ENCODE measurements at regions not wholly inside any gene's neighbourhood (a gene's known extent, or its start where the extent isn't known, plus 50 kb on each side); places are given as distances from the start of the nearest gene placed in this dataset.

DNA sequence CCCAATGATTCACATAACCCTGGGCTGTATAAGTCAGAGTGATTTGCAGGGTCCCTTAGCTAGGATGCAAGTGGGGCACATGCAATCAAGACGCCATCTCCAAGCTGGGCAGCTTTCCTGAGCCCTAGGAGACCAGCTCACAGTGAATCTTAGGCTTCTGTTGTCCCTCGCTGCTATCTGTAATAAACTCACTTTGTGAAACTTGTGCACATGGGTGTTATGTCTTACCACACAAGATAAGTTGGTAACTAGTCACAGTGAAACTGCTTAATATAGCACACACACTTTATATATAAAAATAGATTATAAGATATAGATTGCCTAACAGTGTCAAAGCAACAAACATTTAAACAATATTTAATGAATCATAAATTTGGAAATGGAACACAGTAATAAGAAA, 658.5 kb downstream of the SLCO4C1 start:
- in situ Hi-C loops (cut with MboI), result no loop called here
- POLR2A ChIA-PET, result no interaction called here
- CTCF ChIA-PET (ENCODE audit: low intra/inter-chr PET ratio), result no interaction called here

More for the DNA sequence above, 658.5 kb downstream of the SLCO4C1 start:
- no peak for DNase-seq (ENCODE audit: extremely low read depth in 1 of 4, low spot score in 3 of 4)
- BruUV-seq (replicated peaks), result no TSS peak
- TF ChIP-seq ZFP36 (IDR thresholded peaks at IDR 0.05; ENCODE audit: low read depth, low read length, partially characterized antibody) (no peak), MAZ (CRISPR knock-in tag; conservative IDR thresholded peaks at IDR 0.05 in 1 of 2, IDR thresholded peaks at IDR 0.05 in 1 of 2) (no peak), SRSF7 (optimal IDR thresholded peaks at IDR 0.05; ENCODE audit: low read depth, low read length) (no peak), FOXA1 (IDR thresholded peaks at IDR 0.05; ENCODE audit: borderline replicate concordance) (no peak), ZKSCAN3 (CRISPR knock-in tag; IDR thresholded peaks at IDR 0.05) (no peak), NRF1 (conservative IDR thresholded peaks at IDR 0.05 in 1 of 2, IDR thresholded peaks at IDR 0.05 in 1 of 2) (no peak), KLF16 (IDR thresholded peaks at IDR 0.05) (no peak)
- TF ChIP-seq, protein P1, sequence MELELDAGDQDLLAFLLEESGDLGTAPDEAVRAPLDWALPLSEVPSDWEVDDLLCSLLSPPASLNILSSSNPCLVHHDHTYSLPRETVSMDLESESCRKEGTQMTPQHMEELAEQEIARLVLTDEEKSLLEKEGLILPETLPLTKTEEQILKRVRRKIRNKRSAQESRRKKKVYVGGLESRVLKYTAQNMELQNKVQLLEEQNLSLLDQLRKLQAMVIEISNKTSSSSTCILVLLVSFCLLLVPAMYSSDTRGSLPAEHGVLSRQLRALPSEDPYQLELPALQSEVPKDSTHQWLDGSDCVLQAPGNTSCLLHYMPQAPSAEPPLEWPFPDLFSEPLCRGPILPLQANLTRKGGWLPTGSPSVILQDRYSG (tag; conservative IDR thresholded peaks at IDR 0.05; ENCODE audit: low read depth), result no peak
- TF ChIP-seq, protein P2, sequence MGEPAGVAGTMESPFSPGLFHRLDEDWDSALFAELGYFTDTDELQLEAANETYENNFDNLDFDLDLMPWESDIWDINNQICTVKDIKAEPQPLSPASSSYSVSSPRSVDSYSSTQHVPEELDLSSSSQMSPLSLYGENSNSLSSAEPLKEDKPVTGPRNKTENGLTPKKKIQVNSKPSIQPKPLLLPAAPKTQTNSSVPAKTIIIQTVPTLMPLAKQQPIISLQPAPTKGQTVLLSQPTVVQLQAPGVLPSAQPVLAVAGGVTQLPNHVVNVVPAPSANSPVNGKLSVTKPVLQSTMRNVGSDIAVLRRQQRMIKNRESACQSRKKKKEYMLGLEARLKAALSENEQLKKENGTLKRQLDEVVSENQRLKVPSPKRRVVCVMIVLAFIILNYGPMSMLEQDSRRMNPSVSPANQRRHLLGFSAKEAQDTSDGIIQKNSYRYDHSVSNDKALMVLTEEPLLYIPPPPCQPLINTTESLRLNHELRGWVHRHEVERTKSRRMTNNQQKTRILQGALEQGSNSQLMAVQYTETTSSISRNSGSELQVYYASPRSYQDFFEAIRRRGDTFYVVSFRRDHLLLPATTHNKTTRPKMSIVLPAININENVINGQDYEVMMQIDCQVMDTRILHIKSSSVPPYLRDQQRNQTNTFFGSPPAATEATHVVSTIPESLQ (CRISPR knock-in tag; IDR thresholded peaks at IDR 0.05), result no peak
- TF ChIP-seq, protein P3, sequence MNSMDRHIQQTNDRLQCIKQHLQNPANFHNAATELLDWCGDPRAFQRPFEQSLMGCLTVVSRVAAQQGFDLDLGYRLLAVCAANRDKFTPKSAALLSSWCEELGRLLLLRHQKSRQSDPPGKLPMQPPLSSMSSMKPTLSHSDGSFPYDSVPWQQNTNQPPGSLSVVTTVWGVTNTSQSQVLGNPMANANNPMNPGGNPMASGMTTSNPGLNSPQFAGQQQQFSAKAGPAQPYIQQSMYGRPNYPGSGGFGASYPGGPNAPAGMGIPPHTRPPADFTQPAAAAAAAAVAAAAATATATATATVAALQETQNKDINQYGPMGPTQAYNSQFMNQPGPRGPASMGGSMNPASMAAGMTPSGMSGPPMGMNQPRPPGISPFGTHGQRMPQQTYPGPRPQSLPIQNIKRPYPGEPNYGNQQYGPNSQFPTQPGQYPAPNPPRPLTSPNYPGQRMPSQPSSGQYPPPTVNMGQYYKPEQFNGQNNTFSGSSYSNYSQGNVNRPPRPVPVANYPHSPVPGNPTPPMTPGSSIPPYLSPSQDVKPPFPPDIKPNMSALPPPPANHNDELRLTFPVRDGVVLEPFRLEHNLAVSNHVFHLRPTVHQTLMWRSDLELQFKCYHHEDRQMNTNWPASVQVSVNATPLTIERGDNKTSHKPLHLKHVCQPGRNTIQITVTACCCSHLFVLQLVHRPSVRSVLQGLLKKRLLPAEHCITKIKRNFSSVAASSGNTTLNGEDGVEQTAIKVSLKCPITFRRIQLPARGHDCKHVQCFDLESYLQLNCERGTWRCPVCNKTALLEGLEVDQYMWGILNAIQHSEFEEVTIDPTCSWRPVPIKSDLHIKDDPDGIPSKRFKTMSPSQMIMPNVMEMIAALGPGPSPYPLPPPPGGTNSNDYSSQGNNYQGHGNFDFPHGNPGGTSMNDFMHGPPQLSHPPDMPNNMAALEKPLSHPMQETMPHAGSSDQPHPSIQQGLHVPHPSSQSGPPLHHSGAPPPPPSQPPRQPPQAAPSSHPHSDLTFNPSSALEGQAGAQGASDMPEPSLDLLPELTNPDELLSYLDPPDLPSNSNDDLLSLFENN (IDR thresholded peaks at IDR 0.05; ENCODE audit: low read depth in 2 of 2, low read length in 2 of 2), result no peak
- TF ChIP-seq, protein P4, sequence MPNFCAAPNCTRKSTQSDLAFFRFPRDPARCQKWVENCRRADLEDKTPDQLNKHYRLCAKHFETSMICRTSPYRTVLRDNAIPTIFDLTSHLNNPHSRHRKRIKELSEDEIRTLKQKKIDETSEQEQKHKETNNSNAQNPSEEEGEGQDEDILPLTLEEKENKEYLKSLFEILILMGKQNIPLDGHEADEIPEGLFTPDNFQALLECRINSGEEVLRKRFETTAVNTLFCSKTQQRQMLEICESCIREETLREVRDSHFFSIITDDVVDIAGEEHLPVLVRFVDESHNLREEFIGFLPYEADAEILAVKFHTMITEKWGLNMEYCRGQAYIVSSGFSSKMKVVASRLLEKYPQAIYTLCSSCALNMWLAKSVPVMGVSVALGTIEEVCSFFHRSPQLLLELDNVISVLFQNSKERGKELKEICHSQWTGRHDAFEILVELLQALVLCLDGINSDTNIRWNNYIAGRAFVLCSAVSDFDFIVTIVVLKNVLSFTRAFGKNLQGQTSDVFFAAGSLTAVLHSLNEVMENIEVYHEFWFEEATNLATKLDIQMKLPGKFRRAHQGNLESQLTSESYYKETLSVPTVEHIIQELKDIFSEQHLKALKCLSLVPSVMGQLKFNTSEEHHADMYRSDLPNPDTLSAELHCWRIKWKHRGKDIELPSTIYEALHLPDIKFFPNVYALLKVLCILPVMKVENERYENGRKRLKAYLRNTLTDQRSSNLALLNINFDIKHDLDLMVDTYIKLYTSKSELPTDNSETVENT (CRISPR knock-in tag; IDR thresholded peaks at IDR 0.05), result no peak
- no peak for FAIRE-seq
- Histone ChIP-seq H3K27me3 (ENCODE audit: control insufficient read depth in 2 of 2, insufficient read depth in 2 of 2, low read length in 2 of 2) (no peaks in the 10 kb centered on the region), H3K9me3 (replicated peaks; ENCODE audit: control insufficient read depth, insufficient read depth, low read depth, low read length) (no peaks in the 10 kb centered on the region; the same call in none of the 2 replicates), H3K4me3 (no peak overlapping the region), H4K20me1 (replicated peaks; ENCODE audit: control insufficient read depth, insufficient read depth, low read length) (no peaks in the 10 kb centered on the region), H3K36me3 (ENCODE audit: control insufficient read depth, insufficient read depth, low read length) (no peaks in the 10 kb centered on the region), H3K79me2 (ENCODE audit: control insufficient read depth, insufficient read depth, low read length) (no peaks in the 10 kb centered on the region), H3K4me1 (replicated peaks in 1 of 2; ENCODE audit: control insufficient read depth in 2 of 2, insufficient read depth in 2 of 2, low read length in 2 of 2) (no peaks in the 10 kb centered on the region), H2AFZ (ENCODE audit: low read depth, low read length) (no peak overlapping the region), H3K9me1 (ENCODE audit: control insufficient read depth, insufficient read depth, low read length) (no peaks in the 10 kb centered on the region), H3K4me2 (ENCODE audit: insufficient read depth, low read length) (no peak overlapping the region), H3K27ac (ENCODE audit: extremely low read depth, low read depth, low read length) (no peak overlapping the region), H3K9ac (ENCODE audit: insufficient read depth in 1 of 2, low read depth in 2 of 2, low read length in 2 of 2) (no peak overlapping the region)
- ATAC-seq, result no peak
- 0% methylated on average over 2 of the region's 2 CpGs for WGBS (ENCODE audit: insufficient coverage, low coverage, missing lambda C conversion rate)
- intact Hi-C loops (cut with micrococcal nuclease), result no loop called here

Measured in K562 (cell line).